ENCODE measurements at regions not wholly inside any gene's neighbourhood (a gene's known extent, or its start where the extent isn't known, plus 50 kb on each side); places are given as distances from the start of the nearest gene placed in this dataset.

DNA sequence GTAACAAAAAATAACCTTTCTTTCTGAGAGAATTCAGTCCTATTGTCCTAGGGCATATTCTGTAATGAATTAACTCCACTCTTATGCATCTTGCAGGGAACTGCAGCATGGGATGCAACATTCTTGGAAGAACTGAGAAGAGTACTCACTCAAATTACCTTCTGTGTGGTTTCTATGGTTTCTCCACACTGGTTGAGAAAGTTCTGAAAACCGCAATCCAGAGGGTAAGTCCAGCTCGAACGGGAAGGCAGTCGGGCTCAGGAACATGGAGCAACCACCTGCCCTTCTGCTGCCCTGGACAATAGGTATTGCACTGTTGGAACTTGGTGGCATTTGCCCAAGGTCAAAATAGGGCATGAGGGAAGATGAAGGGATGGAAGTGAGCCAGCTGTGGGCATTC lies 59.6 kb upstream of the CDK13 start:
- DNase-seq (ENCODE audit: low spot score), result no peak

DNA sequence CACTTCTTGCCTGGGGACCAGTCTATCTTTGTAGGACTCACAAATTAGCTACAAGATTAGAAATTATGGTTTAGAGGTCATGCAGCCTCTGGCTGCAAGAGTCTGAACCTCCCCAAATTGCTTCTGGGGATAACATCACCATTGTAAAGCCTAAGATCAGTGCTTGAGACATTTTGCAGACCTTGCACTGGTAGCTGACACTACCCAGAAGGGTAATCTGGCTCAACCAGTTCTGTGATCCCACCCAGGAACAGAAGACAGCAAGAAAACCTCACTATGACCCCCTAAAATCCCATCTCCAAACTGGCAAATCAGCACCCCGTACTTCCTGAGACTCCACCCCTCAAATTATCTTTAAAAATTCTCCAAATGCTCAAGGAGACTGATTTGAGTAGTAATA lies 58.2 kb upstream of the CDK13 start:
- no peak for DNase-seq (ENCODE audit: low spot score)

DNA sequence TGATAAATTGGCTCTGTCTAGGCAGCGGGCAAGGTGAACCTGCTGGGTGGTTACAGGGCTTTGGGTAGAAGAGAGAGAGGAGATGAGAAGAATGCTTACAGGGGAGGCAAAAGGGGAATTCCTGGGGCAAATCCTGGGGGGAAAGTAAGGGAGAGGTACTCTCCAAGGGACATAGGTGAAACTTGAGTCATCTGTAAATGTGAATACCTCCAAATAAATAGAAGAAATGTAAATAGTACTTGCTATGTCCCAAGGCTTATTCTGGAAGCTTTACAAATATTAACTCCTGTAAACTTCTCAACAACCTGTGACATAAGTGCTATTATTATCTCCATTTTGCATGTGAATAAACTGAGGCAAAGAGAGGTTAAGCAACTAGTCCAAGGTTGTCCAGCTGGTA lies 57.7 kb upstream of the CDK13 start:
- no peak for DNase-seq (ENCODE audit: low spot score)

DNA sequence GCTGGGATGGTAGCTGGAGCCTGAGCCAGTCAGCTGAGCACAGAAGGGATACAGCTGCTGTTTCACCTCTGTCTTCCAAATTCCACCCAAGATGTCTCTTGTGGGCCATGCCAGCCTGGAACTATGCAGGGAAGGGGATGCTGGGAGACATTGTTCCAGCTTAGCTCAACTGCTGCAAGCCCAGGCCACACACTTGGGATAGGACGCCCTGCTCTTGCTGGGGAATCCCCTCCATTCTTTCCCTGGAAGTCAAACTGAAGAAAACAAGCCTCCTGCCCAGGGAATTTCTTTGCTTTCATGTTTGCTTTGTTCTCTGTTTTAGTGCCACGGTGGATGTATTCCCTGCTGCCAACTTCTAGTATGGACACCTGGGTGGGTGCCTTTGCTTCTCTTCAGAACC lies 55.2 kb upstream of the CDK13 start:
- DNase-seq (ENCODE audit: low spot score), result no peak

DNA sequence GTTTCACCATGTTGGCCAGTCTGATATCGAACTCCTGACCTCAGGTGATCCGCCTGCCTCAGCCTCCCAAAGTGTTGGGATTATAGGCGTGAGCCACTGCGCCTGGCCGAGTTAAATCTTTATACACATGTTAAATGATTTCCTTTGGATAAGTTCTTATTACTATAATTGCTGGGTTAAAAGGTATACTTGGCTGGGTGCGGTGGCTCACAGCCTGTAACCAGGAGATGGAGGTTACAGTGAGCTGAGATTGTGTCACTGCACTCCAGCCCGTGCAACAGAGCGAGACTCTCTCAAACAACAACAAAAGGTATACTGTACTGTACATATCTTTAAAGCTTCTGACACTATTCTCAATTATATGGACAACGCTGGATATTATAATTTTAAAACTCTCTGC lies 53.2 kb upstream of the CDK13 start:
- DNase-seq (ENCODE audit: low spot score), result no peak

DNA sequence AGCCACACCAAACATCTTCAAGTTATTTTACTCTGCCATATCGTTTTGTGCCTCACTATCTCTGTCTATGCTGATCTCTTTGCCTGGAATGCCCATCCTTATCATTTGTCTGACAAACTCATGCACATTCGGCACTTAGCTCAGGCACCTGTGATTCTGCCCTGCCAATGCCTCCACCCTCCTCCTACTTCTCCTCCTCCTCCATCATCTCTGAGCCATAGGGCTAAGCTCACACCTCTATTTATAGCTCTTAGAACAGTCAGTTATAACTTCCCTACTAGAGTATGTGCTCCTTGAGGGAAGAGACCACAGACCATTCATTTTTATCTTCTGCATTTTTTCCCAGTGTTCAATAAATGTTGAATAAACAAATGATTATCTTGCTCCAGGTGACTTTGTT lies 51.2 kb upstream of the CDK13 start:
- DNase-seq (ENCODE audit: low spot score), result no peak

Measured in kidney capillary endothelial cell (primary cell).